Stomach (tissue), 8 donors: ENCODE measurements at regions not wholly inside any gene's neighbourhood (a gene's known extent, or its start where the extent isn't known, plus 50 kb on each side); places are given as distances from the start of the nearest gene placed in this dataset.

Source experiments
- DNase-seq, 2 donors: peaks; one replicate each; pipeline versions ENCODE4 v3.0.0 to v3.0.0-alpha.2; 2013 to 2019
- H3K27ac ChIP-seq, 5 donors: fragments of 200-600 bp in 4 of 5; sonication (generic) in 4 of 5; one replicate each; pipeline ENCODE4 v1.5.1; 2013 to 2019; ENCODE audit warnings: mild to moderate bottlenecking in 1 of 5, moderate library complexity in 1 of 5
- H3K27me3 ChIP-seq, 3 donors: fragments of 200-600 bp; sonication (generic); one replicate each; pipeline ENCODE4 v1.5.1; 2017 to 2019; ENCODE audit warnings: mixed run types in 1 of 3
- H3K36me3 ChIP-seq, 4 donors: fragments of 200-600 bp; sonication (generic); 1 replicate in 3 of 4; 2 replicates in 1 of 4; pipeline ENCODE4 v1.5.1; 2016 to 2019
- H3K4me1 ChIP-seq, 4 donors: fragments of 200-600 bp; sonication (generic); one replicate each; pipeline ENCODE4 v1.5.1; 2016 to 2019
- H3K4me3 ChIP-seq, 4 donors: fragments of 200-600 bp; sonication (generic) in 3 of 4; one replicate each; pipeline ENCODE4 v1.5.1; 2016 to 2019; ENCODE audit warnings: mild to moderate bottlenecking in 1 of 4
- H3K9me3 ChIP-seq, 4 donors: fragments of 200-600 bp; sonication (generic); one replicate each; pipeline ENCODE4 v1.5.1; 2016 to 2019
- EP300 ChIP-seq: sonication (generic); formaldehyde crosslinking; IDR thresholded peaks from one replicate; pipeline ENCODE4 v1.6.1; 2017; ENCODE audit warnings: antibody characterized with exemption
- POLR2A ChIP-seq, 4 donors: fragments of 450-650 bp; IDR thresholded peaks; one replicate each; pipeline ENCODE4 v1.6.1; 2016; ENCODE audit warnings: antibody characterized with exemption in 4 of 4, control low read depth in 2 of 4, mild to moderate bottlenecking in 1 of 4, moderate library complexity in 1 of 4
- POLR2AphosphoS5 ChIP-seq, 3 donors: sonication (generic); formaldehyde crosslinking; IDR thresholded peaks; one replicate each; pipeline ENCODE4 v1.6.1; 2016; ENCODE audit warnings: antibody characterized with exemption in 3 of 3
- WGBS, 5 donors: extraction: QIAGEN DNeasy Blood & Tissue Kit in 3 of 5; methylation state at CpG; one replicate each; pipeline versions ENCODE4 v1.1.5 to v1.1.7; 2013 to 2018; 5-methylcytosine and 5-hydroxymethylcytosine counted together
- intact Hi-C: fragments of 100-400 bp; cut with DNase I; formaldehyde crosslinking; loops from one replicate; pipeline ENCODE4 v1.15.1; 2023; ENCODE audit warnings: low total_unique reads
- TF ChIP-seq, protein P1 (sequence below), 7 experiments: fragments of 450-650 bp in 4 of 7; fragments of 200-600 bp in 3 of 7; sonication (generic) in 3 of 7; IDR thresholded peaks; one replicate each; pipeline ENCODE4 v1.5.1; 2016 to 2019; ENCODE audit warnings: antibody characterized with exemption in 7 of 7, control low read depth in 2 of 7, mild to moderate bottlenecking in 1 of 7
- donor health status: healthy with polysubstance abuse.
- donor health status: Bipolar disorder and iron deficiency.
- donor health status: healthy.

DNA sequence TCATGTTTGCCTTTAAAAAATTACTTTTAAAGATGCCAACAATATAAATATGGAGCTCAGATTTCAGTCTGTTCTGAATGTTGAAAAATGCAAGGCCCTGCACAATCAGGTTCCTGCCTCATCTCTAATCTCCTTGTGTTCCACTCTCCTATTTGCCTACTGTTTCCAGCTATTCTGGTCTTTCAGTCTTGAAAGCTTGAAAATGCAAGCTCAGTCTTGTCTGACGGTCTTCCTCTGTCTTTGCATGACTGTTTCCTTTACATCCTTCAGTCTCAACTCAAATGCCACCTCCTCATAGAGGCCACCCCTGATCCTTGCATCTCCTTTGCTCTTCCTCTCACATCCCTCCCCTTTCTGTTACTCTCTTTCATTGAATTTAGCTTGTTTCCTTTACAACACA lies 354.9 kb downstream of the KIF4B start:
- no peaks in the 10 kb centered on the region for H3K27me3 ChIP-seq
- H3K36me3 ChIP-seq, result no peaks in the 10 kb centered on the region
- H3K4me1 ChIP-seq, result no peaks in the 10 kb centered on the region
- no peak overlapping the region for H3K27ac ChIP-seq
- intact Hi-C loops, result no loop called here
- peaks cover 0 to 5% (median 0%) of the 10 kb centered on the region in 4 donors for H3K9me3 ChIP-seq
- no peak overlapping the region for H3K4me3 ChIP-seq
- DNase-seq, result no peak
- no peak for TF ChIP-seq POLR2AphosphoS5 (IDR thresholded peaks at IDR 0.05)
- TF ChIP-seq EP300, result no peak
- TF ChIP-seq, protein P1, sequence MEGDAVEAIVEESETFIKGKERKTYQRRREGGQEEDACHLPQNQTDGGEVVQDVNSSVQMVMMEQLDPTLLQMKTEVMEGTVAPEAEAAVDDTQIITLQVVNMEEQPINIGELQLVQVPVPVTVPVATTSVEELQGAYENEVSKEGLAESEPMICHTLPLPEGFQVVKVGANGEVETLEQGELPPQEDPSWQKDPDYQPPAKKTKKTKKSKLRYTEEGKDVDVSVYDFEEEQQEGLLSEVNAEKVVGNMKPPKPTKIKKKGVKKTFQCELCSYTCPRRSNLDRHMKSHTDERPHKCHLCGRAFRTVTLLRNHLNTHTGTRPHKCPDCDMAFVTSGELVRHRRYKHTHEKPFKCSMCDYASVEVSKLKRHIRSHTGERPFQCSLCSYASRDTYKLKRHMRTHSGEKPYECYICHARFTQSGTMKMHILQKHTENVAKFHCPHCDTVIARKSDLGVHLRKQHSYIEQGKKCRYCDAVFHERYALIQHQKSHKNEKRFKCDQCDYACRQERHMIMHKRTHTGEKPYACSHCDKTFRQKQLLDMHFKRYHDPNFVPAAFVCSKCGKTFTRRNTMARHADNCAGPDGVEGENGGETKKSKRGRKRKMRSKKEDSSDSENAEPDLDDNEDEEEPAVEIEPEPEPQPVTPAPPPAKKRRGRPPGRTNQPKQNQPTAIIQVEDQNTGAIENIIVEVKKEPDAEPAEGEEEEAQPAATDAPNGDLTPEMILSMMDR (IDR thresholded peaks at IDR 0.05), result no peak
- TF ChIP-seq POLR2A (IDR thresholded peaks at IDR 0.05), result no peak
- 47 to 72% (median 68%) methylated on average over 1 of the region's 1 CpG for WGBS, 5 donors

DNA sequence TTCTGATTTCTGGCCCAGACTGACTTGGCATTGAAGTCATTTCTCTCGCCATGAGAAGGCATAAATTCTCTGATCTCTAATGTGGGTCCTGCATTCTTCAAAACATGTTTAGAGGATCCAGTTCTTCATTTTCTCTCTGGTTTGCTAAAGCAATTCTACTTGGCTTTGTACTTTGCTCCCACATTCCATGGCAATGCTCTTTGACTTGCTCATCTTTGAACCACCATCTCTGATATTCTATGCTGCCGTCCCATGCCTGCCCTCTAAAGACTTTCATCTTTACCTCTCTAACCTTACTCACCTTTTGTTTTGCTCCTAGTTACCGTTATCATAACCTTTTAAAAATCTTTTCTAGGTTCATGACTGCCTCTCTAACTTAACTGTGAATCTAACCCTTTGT lies 366.9 kb downstream of the KIF4B start:
- intact Hi-C loops, result no loop called here
- DNase-seq, result no peak
- no peak for TF ChIP-seq EP300
- TF ChIP-seq POLR2A (IDR thresholded peaks at IDR 0.05), result no peak
- no peak for TF ChIP-seq POLR2AphosphoS5 (IDR thresholded peaks at IDR 0.05)
- TF ChIP-seq, protein P1 (IDR thresholded peaks at IDR 0.05), result no peak
- Histone ChIP-seq H3K36me3 (no peaks in the 10 kb centered on the region), H3K27ac (no peak overlapping the region), H3K4me3 (no peak overlapping the region), H3K27me3 (no peaks in the 10 kb centered on the region), H3K9me3 (peaks cover 0 to 9% (median 0%) of the 10 kb centered on the region in 4 donors), H3K4me1 (no peaks in the 10 kb centered on the region)
- 67 to 75% (median 69%) methylated on average over 3 of the region's 3 CpGs for WGBS, 5 donors

DNA sequence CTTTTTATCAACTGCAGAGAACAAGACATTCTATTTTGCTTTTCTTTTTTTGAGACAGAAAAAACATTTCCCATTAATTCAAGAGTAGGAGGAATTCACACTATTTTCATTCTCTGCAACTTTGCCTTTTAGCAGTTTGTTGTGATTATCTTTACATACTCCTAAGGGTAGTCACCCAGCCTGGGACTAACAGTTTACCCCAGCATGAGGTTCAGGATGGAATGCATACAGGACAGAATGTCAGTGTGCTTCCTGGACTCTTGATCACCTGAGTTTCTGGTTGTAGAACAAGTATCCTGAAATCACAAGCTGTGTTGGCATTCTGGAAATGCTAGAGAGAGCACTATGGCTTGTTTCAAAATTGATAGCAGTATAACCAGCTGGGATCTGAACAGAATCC lies 368.1 kb downstream of the KIF4B start:
- intact Hi-C loops, result no loop called here
- H3K9me3 ChIP-seq, result peaks cover 0 to 6% (median 0%) of the 10 kb centered on the region in 4 donors
- H3K4me1 ChIP-seq, result no peaks in the 10 kb centered on the region
- no peak overlapping the region for H3K4me3 ChIP-seq
- no peaks in the 10 kb centered on the region for H3K27me3 ChIP-seq
- no peak for DNase-seq
- no peaks in the 10 kb centered on the region for H3K36me3 ChIP-seq
- no peak overlapping the region for H3K27ac ChIP-seq
- TF ChIP-seq EP300, result no peak
- no peak for TF ChIP-seq POLR2A (IDR thresholded peaks at IDR 0.05)
- no peak for TF ChIP-seq POLR2AphosphoS5 (IDR thresholded peaks at IDR 0.05)
- TF ChIP-seq, protein P1 (IDR thresholded peaks at IDR 0.05), result no peak

DNA sequence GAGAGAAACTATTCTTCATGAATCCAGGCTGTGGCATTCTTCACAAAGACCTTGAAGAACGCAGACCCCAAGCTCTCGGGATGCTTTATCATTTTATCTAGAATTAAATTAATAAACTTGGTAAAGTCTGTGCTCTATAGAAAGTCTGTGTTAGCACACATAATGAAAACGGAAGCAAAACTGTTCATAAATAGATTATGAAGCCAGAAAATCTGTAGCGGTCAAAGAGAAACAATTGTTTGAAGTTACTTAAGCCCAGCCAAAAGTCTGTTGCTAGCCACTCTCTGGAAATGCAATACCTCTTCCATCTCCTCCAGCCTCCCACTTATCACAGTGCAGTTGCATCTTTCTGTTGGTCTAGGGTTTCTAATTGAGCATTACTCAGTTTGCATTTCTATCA lies 375.9 kb downstream of the KIF4B start:
- 41 to 70% (median 69%) methylated on average over 4 of the region's 4 CpGs for WGBS, 5 donors

More for the DNA sequence above, 375.9 kb downstream of the KIF4B start:
- H3K27ac ChIP-seq, result no peak overlapping the region
- H3K4me1 ChIP-seq, result no peaks in the 10 kb centered on the region
- no peaks in the 10 kb centered on the region for H3K36me3 ChIP-seq
- no peak overlapping the region for H3K4me3 ChIP-seq
- H3K27me3 ChIP-seq, result no peaks in the 10 kb centered on the region
- no peak for TF ChIP-seq POLR2A (IDR thresholded peaks at IDR 0.05)
- TF ChIP-seq, protein P1 (IDR thresholded peaks at IDR 0.05), result no peak
- intact Hi-C loops, result no loop called here
- no peaks in the 10 kb centered on the region for H3K9me3 ChIP-seq
- no peak for DNase-seq
